ENCODE measurements at regions not wholly inside any gene's neighbourhood (a gene's known extent, or its start where the extent isn't known, plus 50 kb on each side); places are given as distances from the start of the nearest gene placed in this dataset.

Small RNA genes in the stretch of these regions (small RNA-seq; reads per million reads assigned to genes)
- gene RNA5SP426 (ENCODE audit: insufficient read depth) = 12.5 reads per million, percentile 86 among the genes with 10 or more reads in this experiment
